ENCODE measurements at regions not wholly inside any gene's neighbourhood (a gene's known extent, or its start where the extent isn't known, plus 50 kb on each side); places are given as distances from the start of the nearest gene placed in this dataset.

GRCh38 chr13:76641056-76641455, 245.1 kb downstream of the KCTD12 start:
- no peak for TF ChIP-seq CTCF (IDR thresholded peaks at IDR 0.05)
- TF ChIP-seq POLR2A (IDR thresholded peaks at IDR 0.05; ENCODE audit: low read depth), result no peak
- no peak for TF ChIP-seq POLR2AphosphoS5 (IDR thresholded peaks at IDR 0.05)
- TF ChIP-seq EP300 (IDR thresholded peaks at IDR 0.05), result no peak
